Trophoblast cell (in vitro differentiated cells and primary cell): ENCODE measurements at regions not wholly inside any gene's neighbourhood (a gene's known extent, or its start where the extent isn't known, plus 50 kb on each side); places are given as distances from the start of the nearest gene placed in this dataset.

ENCODE experiments used
- DNase-seq, 2 donors: peaks; one replicate each; pipeline ENCODE4 v3.0.0-alpha.2; 2016
- H2AFZ ChIP-seq: 2 replicates; pipeline ENCODE4 v1.6.1; 2013; ENCODE audit warnings: low read length, moderate library complexity, mild to moderate bottlenecking; ENCODE audit not compliant: insufficient read depth, poor library complexity
- H2AK5ac ChIP-seq: 2 replicates; pipeline ENCODE4 v1.6.1; 2013; ENCODE audit warnings: mild to moderate bottlenecking, low read length
- H2BK120ac ChIP-seq: 2 replicates; pipeline ENCODE4 v1.6.1; 2013; ENCODE audit warnings: low read length, mild to moderate bottlenecking, moderate library complexity; ENCODE audit not compliant: insufficient read depth, poor library complexity
- H2BK12ac ChIP-seq: 2 replicates; pipeline ENCODE4 v1.6.1; 2013; ENCODE audit warnings: mild to moderate bottlenecking, low read length, moderate library complexity
- H2BK5ac ChIP-seq: 2 replicates; pipeline ENCODE4 v1.6.1; 2013; ENCODE audit warnings: low read length, low read depth, moderate library complexity, mild to moderate bottlenecking; ENCODE audit not compliant: poor library complexity
- H3K14ac ChIP-seq: 2 replicates; pipeline ENCODE4 v1.6.1; 2013; ENCODE audit warnings: mild to moderate bottlenecking, low read length
- H3K18ac ChIP-seq: 2 replicates; pipeline ENCODE4 v1.6.1; 2013; ENCODE audit warnings: mild to moderate bottlenecking, low read length
- H3K23ac ChIP-seq: 2 replicates; pipeline ENCODE4 v1.6.1; 2013; ENCODE audit warnings: low read length
- H3K27ac ChIP-seq: 2 replicates; pipeline ENCODE4 v1.5.1; 2013; ENCODE audit warnings: low read depth, mild to moderate bottlenecking, inconsistent platforms, low read length, moderate library complexity
- H3K27me3 ChIP-seq: 2 replicates; pipeline ENCODE4 v1.6.1; 2013; ENCODE audit warnings: inconsistent platforms, mild to moderate bottlenecking, low read length, moderate library complexity; ENCODE audit not compliant: insufficient read depth
- H3K36me3 ChIP-seq, 2 experiments: 1 replicate in 1 of 2; 2 replicates in 1 of 2; pipeline ENCODE4 v1.6.1; 2013; ENCODE audit warnings: low read length in 2 of 2, mild to moderate bottlenecking in 2 of 2, moderate library complexity in 1 of 2; ENCODE audit not compliant: insufficient read depth in 2 of 2, control insufficient read depth in 1 of 2
- H3K4ac ChIP-seq: 2 replicates; pipeline ENCODE4 v1.6.1; 2013; ENCODE audit warnings: low read depth, mild to moderate bottlenecking, low read length, moderate library complexity
- H3K4me1 ChIP-seq, 2 experiments: 1 replicate in 1 of 2; 2 replicates in 1 of 2; pipeline ENCODE4 v1.6.1; 2013; ENCODE audit warnings: low read length in 2 of 2, mild to moderate bottlenecking in 2 of 2, moderate library complexity in 1 of 2; ENCODE audit not compliant: insufficient read depth in 2 of 2, control insufficient read depth in 1 of 2
- H3K4me2 ChIP-seq: 2 replicates; pipeline ENCODE4 v1.6.1; 2013; ENCODE audit warnings: inconsistent platforms, mild to moderate bottlenecking, low read length, moderate library complexity
- H3K4me3 ChIP-seq: 2 replicates; pipeline ENCODE4 v1.5.1; 2013; ENCODE audit warnings: mild to moderate bottlenecking, low read depth, low read length, inconsistent platforms
- H3K79me1 ChIP-seq: one replicate; pipeline ENCODE4 v1.6.1; 2013; ENCODE audit warnings: low read length
- H3K79me2 ChIP-seq: 2 replicates; pipeline ENCODE4 v1.6.1; 2013; ENCODE audit warnings: low read length, mild to moderate bottlenecking; ENCODE audit not compliant: control insufficient read depth, insufficient read depth, poor library complexity
- H3K9ac ChIP-seq: 2 replicates; pipeline ENCODE4 v1.6.1; 2013; ENCODE audit warnings: mild to moderate bottlenecking, low read length
- H3K9me3 ChIP-seq: 2 replicates; pipeline ENCODE4 v1.6.1; 2013; ENCODE audit warnings: low read depth, mild to moderate bottlenecking, control low read depth, inconsistent platforms, low read length; ENCODE audit not compliant: insufficient read depth
- H4K12ac ChIP-seq: 2 replicates; pipeline ENCODE4 v1.6.1; 2013; ENCODE audit warnings: low read depth, mild to moderate bottlenecking, low read length, moderate library complexity
- H4K8ac ChIP-seq: 2 replicates; pipeline ENCODE4 v1.6.1; 2013; ENCODE audit warnings: low read depth, mild to moderate bottlenecking, low read length, moderate library complexity
- H4K91ac ChIP-seq: one replicate; pipeline ENCODE4 v1.6.1; 2013; ENCODE audit warnings: low read depth, mild to moderate bottlenecking, low read length, moderate library complexity
- WGBS: extraction: QIAGEN DNeasy Blood & Tissue Kit; methylation state at CpG from one replicate; pipeline ENCODE4 v1.1.7; 2013; ENCODE audit warnings: missing lambda C conversion rate; ENCODE audit not compliant: insufficient read length, insufficient coverage; ENCODE audit errors: extremely low coverage; 5-methylcytosine and 5-hydroxymethylcytosine counted together

GRCh38 chr2:168365094-168365621 lies 90.9 kb upstream of the CERS6 start:
- H4K8ac ChIP-seq, result no peak overlapping the region
- no peak overlapping the region for H3K4ac ChIP-seq
- no peaks in the 10 kb centered on the region for H3K79me2 ChIP-seq
- no peak overlapping the region for H3K14ac ChIP-seq
- no peaks in the 10 kb centered on the region for H3K79me1 ChIP-seq
- H3K27ac ChIP-seq, result no peak overlapping the region
- H3K9me3 ChIP-seq, result no peaks in the 10 kb centered on the region
- H2BK120ac ChIP-seq, result no peak overlapping the region
- H2AFZ ChIP-seq, result no peak overlapping the region
- H3K9ac ChIP-seq, result no peak overlapping the region
- H4K91ac ChIP-seq, result no peak overlapping the region
- no peak overlapping the region for H2BK12ac ChIP-seq
- no peaks in the 10 kb centered on the region for H3K36me3 ChIP-seq
- H3K18ac ChIP-seq, result no peak overlapping the region
- H3K4me1 ChIP-seq, result no peaks in the 10 kb centered on the region
- H3K4me2 ChIP-seq, result no peak overlapping the region
- DNase-seq, result peak in 1 of 2 donors; percentile 6
- no peak overlapping the region for H2BK5ac ChIP-seq
- H4K12ac ChIP-seq, result no peak overlapping the region
- H3K27me3 ChIP-seq, result no peaks in the 10 kb centered on the region
- H3K23ac ChIP-seq, result no peak overlapping the region
- no peak overlapping the region for H2AK5ac ChIP-seq
- no peak overlapping the region for H3K4me3 ChIP-seq
- no CpG with 5 or more reads among the region's 6 CpGs for WGBS

- no CpG with 5 or more reads among the region's 2 CpGs for WGBS
- H3K4ac ChIP-seq, result no peak overlapping the region
- H3K23ac ChIP-seq, result no peak overlapping the region
- no peak overlapping the region for H4K91ac ChIP-seq
- H4K8ac ChIP-seq, result no peak overlapping the region
- H3K4me2 ChIP-seq, result no peak overlapping the region
- no peaks in the 10 kb centered on the region for H3K27me3 ChIP-seq
- H2AFZ ChIP-seq, result no peak overlapping the region
- no peak overlapping the region for H2BK5ac ChIP-seq
- H3K27ac ChIP-seq, result no peak overlapping the region
- no peaks in the 10 kb centered on the region for H3K79me2 ChIP-seq
- H2AK5ac ChIP-seq, result no peak overlapping the region
- DNase-seq, result no peak
- no peak overlapping the region for H4K12ac ChIP-seq
- H3K9ac ChIP-seq, result no peak overlapping the region
- no peak overlapping the region for H2BK12ac ChIP-seq
- no peaks in the 10 kb centered on the region for H3K79me1 ChIP-seq
- no peaks in the 10 kb centered on the region for H3K4me1 ChIP-seq
- H2BK120ac ChIP-seq, result no peak overlapping the region
- H3K9me3 ChIP-seq, result no peaks in the 10 kb centered on the region
- H3K14ac ChIP-seq, result no peak overlapping the region
- H3K18ac ChIP-seq, result no peak overlapping the region
- H3K36me3 ChIP-seq, result no peaks in the 10 kb centered on the region
- H3K4me3 ChIP-seq, result no peak overlapping the region
These were observed 87.0 kb upstream of the CERS6 start for GRCh38 chr2:168369031-168369430.

GRCh38 chr2:168371273-168372019 lies 84.6 kb upstream of the CERS6 start:
- H4K8ac ChIP-seq, result no peak overlapping the region
- no peak overlapping the region for H3K9ac ChIP-seq
- no peak for DNase-seq
- H2AFZ ChIP-seq, result no peak overlapping the region
- no peak overlapping the region for H3K4me3 ChIP-seq
- H3K14ac ChIP-seq, result no peak overlapping the region
- no peak overlapping the region for H3K27ac ChIP-seq
- H3K23ac ChIP-seq, result no peak overlapping the region
- no peak overlapping the region for H3K4ac ChIP-seq
- no CpG with 5 or more reads among the region's 4 CpGs for WGBS
- H3K27me3 ChIP-seq, result no peaks in the 10 kb centered on the region
- no peaks in the 10 kb centered on the region for H3K79me2 ChIP-seq
- no peak overlapping the region for H3K4me2 ChIP-seq
- no peak overlapping the region for H2AK5ac ChIP-seq
- H3K4me1 ChIP-seq, result no peaks in the 10 kb centered on the region
- no peak overlapping the region for H3K18ac ChIP-seq
- H2BK12ac ChIP-seq, result no peak overlapping the region
- H4K12ac ChIP-seq, result no peak overlapping the region
- H3K36me3 ChIP-seq, result no peaks in the 10 kb centered on the region
- H2BK120ac ChIP-seq, result no peak overlapping the region
- H3K9me3 ChIP-seq, result no peaks in the 10 kb centered on the region
- H2BK5ac ChIP-seq, result no peak overlapping the region
- no peak overlapping the region for H4K91ac ChIP-seq
- H3K79me1 ChIP-seq, result no peaks in the 10 kb centered on the region

GRCh38 chr2:168373468-168373867 lies 82.6 kb upstream of the CERS6 start:
- H2BK5ac ChIP-seq, result no peak overlapping the region
- no peak overlapping the region for H3K27ac ChIP-seq
- no CpG with 5 or more reads among the region's 2 CpGs for WGBS

More at GRCh38 chr2:168373468-168373867, 82.6 kb upstream of the CERS6 start:
- no peak overlapping the region for H3K4ac ChIP-seq
- no peaks in the 10 kb centered on the region for H3K79me1 ChIP-seq
- no peak for DNase-seq
- H3K18ac ChIP-seq, result no peak overlapping the region
- no peak overlapping the region for H2AFZ ChIP-seq
- H3K36me3 ChIP-seq, result no peaks in the 10 kb centered on the region
- H3K79me2 ChIP-seq, result no peaks in the 10 kb centered on the region
- H4K8ac ChIP-seq, result no peak overlapping the region
- no peak overlapping the region for H3K23ac ChIP-seq
- no peaks in the 10 kb centered on the region for H3K27me3 ChIP-seq
- no peak overlapping the region for H3K9ac ChIP-seq
- H3K4me2 ChIP-seq, result no peak overlapping the region
- H3K9me3 ChIP-seq, result no peaks in the 10 kb centered on the region
- no peak overlapping the region for H2BK12ac ChIP-seq
- no peak overlapping the region for H3K14ac ChIP-seq
- no peaks in the 10 kb centered on the region for H3K4me1 ChIP-seq
- no peak overlapping the region for H4K12ac ChIP-seq
- H4K91ac ChIP-seq, result no peak overlapping the region
- H2AK5ac ChIP-seq, result no peak overlapping the region
- no peak overlapping the region for H2BK120ac ChIP-seq
- H3K4me3 ChIP-seq, result no peak overlapping the region
